NCI-H2227 (cell line): ENCODE measurements at regions not wholly inside any gene's neighbourhood (a gene's known extent, or its start where the extent isn't known, plus 50 kb on each side); places are given as distances from the start of the nearest gene placed in this dataset.

Experiments
- DNase-seq: peaks from one replicate; lab custom pipeline; 2025; ENCODE audit not compliant: unreplicated experiment; lab: John Stamatoyannopoulos, UW

GRCh38 chr14:94995551-94995950 is 161.8 kb downstream of the DICER1 start:
- no peak for DNase-seq

GRCh38 chr14:94994245-94994644 is 163.1 kb downstream of the DICER1 start:
- no peak for DNase-seq

DNA sequence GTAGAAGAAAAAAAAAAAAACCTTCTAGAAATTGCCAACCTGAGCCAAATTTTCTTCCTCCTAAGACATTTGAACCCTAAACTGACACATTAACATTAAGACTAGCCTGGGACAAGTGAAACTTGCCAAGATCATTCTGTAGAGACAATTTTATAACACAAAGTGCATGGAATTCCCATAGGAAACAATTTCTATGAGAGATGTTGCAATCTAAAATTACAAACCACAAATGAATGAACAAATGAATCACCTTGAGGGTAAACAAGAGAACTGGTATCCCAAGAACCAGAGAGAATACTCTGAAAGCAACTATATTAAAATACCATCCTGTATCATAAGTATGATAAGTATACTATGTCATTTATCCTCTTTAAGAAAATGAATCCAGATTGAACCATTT is 165.3 kb downstream of the DICER1 start:
- no peak for DNase-seq

GRCh38 chr14:94989946-94990345 is 167.4 kb downstream of the DICER1 start:
- DNase-seq = no peak

DNA sequence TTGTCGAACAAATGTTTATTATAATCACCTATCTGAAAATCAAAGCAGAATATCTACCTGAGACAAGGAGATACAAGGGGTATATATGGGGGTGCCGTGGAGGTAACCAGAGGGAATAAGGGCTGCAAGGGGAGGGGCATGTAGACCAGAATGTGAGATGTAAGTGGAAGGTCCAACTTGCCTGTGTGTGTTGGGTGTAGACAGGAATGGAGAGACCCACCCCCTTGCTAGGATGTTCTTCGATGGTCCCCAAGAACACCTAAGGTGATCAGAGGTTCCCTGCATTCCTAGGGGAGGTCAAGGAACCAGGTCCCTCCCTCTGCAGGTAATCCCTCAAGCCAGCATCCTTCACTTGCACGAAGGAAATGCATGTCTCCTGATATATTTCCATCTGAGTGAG is 167.9 kb downstream of the DICER1 start:
- no peak for DNase-seq

DNA sequence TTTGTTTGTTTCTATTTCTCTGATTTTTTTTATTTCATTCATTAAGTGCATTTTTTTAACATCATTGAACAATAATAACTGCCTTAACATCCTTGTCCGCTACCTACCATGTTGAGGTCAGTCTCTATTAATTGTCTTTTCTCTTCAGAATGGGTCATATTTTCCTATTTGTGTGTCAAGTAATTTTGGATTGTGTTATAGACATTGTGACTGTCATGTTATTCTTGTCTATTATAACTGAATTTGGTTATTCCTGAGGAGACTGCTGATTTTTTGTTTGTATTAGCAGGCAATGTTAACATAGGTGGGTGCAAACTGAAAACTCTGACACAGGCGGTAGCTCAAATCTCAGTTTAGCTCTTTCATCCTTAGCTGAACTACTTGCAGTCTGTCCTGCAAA is 169.9 kb downstream of the DICER1 start:
- no peak for DNase-seq

GRCh38 chr14:94979891-94980290 is 177.4 kb downstream of the DICER1 start:
- no peak for DNase-seq

- DNase-seq = no peak
Observed at GRCh38 chr14:94977016-94977415, 180.3 kb downstream of the DICER1 start.

GRCh38 chr14:94975366-94975765 is 182.0 kb downstream of the DICER1 start:
- no peak for DNase-seq

DNA sequence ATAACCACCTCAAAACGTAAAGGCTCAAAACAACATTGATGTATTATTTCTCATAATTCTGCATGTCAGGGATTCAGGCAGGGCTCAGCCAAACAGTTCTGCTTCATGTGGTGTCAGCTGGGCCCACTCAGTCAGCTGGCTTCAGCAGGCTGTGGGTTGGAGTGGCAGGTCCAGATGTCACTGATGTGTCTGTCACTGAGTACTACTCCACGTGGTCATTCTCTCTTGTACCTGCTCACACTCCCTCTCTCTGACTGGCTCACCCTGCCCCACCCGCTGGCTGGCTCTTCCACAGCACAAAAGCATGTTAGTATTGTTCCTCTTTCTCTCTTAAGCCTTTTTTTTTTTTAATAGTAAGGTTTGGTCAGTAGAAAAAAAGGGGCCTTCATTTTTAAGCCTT is 182.4 kb downstream of the DICER1 start:
- DNase-seq = no peak

DNA sequence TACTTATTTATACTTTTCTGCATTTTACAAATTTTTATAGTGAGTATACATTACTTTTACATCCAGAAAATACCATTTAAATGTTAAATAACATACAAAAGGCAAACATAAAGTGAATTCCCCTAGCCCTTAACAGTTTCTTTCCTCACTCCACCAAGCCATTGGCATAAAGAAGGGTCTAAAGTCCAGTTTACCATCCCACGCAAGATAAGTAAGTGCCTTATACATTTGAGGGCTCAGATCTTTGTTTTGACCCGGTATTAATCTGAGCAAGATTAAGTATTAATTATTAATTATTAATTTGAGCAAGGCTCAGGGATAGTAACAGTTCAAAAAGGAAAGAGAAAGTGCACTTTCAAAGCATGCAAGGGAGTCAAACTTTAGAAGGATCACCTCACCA is 182.9 kb downstream of the DICER1 start:
- no peak for DNase-seq

DNA sequence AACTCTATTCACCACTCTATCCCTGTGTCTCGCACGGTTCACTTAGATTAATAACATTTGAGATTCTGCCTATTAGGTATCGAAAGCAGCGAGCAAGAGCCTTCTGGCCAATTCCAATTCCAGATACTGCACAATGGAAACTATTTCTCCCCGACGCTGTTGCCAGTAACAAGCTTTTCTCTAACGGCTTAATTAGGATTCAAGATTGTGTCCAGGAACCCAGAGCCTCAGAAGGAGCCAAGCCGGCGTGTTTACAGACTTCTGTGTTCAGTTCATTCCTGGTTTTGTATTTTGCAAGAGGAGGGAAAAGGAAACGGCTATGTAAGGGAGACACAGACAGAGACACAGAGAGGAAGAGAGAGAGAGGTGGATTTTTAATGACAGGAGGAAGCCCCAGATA is 185.6 kb downstream of the DICER1 start:
- DNase-seq = no peak

DNA sequence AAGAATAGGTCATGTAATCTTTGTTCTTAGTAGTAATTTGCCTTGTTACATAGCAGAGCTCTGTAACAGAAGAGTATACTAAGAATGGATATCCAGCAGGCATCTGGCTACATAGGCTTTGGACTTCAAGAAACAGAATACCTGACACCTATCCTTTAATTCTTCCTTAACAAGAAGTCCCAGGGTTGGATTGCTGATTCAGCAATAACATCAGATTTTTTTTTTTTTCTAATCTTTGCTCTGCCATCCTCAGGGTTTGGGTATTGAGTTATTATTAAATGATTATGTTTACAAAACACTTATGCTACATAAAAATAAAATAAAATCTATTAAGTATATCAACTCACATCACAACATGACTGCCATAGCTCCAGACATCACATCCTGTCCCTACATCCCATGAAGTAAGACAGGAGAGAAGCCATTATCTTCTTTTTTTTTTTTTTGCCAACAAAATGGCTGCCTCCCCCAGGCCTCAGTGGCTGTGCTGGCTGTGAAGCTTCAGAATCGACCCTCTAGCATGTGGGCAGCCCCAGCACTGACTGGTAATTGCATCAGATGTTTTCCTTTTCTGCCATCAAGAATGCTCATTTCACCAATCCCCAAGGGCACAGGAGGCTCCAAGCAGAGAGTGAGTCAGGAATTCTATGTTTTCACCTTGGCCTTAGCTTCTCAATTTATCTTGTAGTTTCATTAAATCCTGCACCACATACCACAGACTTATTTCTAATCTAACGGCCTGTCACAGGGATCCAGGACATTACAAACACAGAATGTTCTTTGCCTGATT is 186.2 kb downstream of the DICER1 start:
- DNase-seq = no peak

- DNase-seq = no peak
Observed at GRCh38 chr14:94969766-94970165, 187.6 kb downstream of the DICER1 start.

GRCh38 chr14:94966868-94967267 is 190.5 kb downstream of the DICER1 start:
- DNase-seq = no peak

DNA sequence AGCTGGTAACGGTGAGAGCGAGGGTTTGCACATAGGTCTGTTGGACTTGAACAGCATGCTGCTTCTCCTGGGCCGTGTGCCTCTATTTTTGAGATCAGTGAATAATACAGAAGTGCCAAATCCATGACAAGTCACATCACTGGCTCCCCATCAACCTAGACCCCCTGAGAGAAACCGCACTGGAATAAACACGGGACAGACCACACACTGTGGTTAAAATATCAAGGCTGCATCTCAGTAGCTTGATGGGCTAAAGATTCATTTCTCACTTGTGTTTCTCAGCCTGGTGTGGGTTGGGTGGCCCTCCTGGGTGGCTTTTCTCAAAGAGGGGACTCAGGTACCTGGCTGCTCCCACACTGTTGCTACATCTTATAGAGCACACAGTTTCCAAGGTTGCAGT is 191.0 kb downstream of the DICER1 start:
- no peak for DNase-seq

- no peak for DNase-seq
Observed at GRCh38 chr14:94965551-94966313, 191.6 kb downstream of the DICER1 start.

GRCh38 chr14:94964931-94965330 is 192.4 kb downstream of the DICER1 start:
- DNase-seq = no peak

- DNase-seq = no peak
Observed at GRCh38 chr14:94964181-94964580, 193.1 kb downstream of the DICER1 start.

DNA sequence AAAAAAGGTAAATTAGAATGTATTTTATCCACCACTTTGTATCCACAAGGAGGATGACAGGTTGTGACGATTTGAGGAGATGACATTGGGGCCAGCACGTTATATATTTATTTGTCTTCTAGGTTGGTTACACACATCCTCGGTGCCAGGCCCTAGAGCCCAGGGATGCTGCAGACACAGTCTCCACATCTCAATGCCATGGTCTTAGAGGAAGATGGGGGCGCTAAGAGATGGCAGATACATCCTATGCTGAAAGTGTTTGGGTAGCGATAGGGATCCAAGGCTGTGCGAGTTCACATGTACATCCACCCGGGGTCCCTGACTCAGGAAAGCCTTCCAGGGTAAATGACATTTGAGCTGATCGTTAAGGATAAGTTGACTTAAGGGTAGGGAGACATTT is 193.1 kb upstream of the GSC start:
- DNase-seq = no peak

DNA sequence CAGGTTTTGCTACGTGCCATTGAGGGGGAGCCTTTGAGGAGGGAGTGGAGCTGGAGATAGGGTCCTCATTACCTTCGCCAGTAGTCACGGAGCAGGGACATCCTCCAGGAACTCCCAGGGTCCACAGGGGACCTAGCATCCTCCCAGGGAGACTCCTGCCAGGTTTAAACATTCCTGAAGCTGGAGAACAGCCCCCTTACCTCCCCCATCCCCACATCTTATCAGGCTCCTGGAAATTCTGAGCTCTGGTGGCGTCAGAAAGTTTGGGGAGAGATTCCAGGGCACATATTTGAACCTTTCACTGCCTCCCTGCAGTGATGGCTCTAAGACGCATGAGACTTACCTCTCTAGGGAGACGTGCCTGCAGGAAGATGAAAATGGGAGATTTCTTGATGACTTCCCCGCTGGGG is 192.3 kb upstream of the GSC start:
- DNase-seq = no peak

DNA sequence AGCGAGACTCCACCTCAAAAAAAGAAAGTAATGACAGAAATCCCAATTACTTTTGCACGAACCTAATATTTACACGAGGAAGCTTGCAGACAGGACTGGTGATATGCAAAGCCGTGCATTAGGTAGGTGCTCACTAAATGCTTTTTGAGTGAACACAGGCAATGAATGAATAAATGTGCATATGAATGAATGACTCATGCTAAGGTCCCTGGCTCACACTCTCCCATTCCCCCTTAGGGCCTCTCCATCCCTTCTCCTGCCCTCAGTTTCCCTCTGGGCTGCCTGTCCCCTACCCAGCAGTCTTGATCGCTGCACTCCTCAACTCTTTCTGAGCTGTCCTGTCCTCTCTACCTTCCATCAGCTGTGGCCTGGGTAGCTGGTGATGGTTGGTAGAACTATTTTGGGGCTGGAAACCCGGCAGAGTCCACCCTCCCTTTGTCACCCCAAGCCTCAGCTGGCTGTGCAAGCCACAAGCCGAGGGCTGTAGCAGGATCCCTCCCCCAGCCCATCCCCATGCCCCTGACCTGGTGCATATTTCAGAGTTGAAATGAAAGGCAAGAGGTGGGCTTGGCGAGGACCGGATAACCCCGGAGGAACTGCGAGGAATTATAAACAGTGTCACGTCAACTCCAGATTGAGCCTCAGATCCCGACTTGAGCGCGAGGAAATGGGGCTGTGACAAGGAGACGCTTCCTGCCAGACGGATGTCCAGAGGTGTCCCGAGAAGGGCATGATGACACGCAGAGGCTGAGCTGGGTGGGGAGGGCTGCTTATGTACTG is 191.7 kb upstream of the GSC start:
- DNase-seq = no peak
